Caki2 (cell line): ENCODE measurements at regions not wholly inside any gene's neighbourhood (a gene's known extent, or its start where the extent isn't known, plus 50 kb on each side); places are given as distances from the start of the nearest gene placed in this dataset.
"Not testable (repeated sequence)": the region's sequence is repeated elsewhere in the genome, so short reads cannot be mapped to it uniquely, and the experiment has no call there.

Source experiments
- DNase-seq: peaks from one replicate; pipeline ENCODE4 v3.0.0-alpha.2; 2015; ENCODE audit warnings: low read depth
- in situ Hi-C: cut with HindIII; loops from 2 replicates; pipeline ENCODE4 v1.10.0; 2016; ENCODE audit warnings: low sequenced_read_pairs, low pct_unique_long_range_greater_than_20kb, mixed read lengths

GRCh38 chr14:83556065-83556464 lies 1973.9 kb upstream of the FLRT2 start:
- in situ Hi-C loops, result no loop called here
- no peak for DNase-seq

DNA sequence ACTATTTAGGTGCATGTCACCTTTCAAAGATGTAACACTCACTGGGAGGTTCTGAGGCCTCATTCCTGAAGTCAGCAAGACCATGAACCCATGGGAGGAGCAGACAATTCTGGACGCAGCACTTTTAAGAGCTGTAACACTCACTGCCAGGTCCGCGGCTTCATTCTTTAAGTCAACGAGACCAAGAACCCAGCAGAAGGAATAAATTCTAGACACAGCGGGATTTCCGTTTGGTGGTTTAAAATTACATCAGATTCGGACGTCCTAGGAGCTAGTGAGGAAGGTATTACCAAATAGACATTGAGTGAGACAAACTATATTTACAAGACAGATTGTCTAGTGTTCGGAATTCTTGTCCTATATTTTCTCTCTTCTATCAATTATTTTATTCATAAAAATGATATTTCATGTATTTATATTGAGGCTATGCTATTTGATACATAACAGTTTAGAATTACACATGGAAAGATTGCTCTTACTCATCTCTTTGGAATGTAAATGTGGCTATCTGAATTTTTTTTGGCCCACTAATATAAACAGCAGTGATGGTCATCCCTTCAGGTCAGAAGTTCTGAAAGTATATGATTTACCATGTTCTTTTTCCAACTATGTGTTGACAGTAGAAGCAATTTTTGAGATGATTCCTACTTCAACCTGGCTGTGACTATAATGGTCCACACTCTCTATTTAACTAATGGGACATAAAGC lies 1973.0 kb upstream of the FLRT2 start:
- in situ Hi-C loops, result no loop called here
- peak; percentile 36 for DNase-seq

DNA sequence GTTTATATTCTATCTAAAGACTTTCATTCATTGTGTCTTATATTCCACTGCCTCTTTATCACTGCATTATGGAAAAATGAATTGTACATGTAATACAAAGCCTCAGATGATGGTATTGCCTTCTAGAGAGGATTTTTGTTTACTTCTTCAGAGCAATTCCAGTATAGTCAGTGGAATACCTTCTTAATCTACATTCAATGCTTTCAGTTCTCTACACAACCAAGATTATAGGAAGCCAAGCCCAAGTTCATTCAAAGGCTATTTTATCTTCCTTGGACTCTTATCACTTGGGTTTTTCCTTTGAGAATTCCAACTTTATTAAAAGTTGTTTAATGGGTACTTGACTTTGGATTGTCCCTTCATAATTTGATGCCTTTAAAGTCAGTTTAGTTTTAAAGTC lies 1971.0 kb upstream of the FLRT2 start:
- no peak for DNase-seq
- in situ Hi-C loops, result no loop called here

- in situ Hi-C loops, result no loop called here
- DNase-seq, result no peak
Measured at GRCh38 chr14:83559721-83560120, 1970.2 kb upstream of the FLRT2 start.

GRCh38 chr14:83561261-83561660 lies 1968.7 kb upstream of the FLRT2 start:
- in situ Hi-C loops, result no loop called here
- no peak for DNase-seq

- in situ Hi-C loops, result no loop called here
- no peak for DNase-seq
Measured at GRCh38 chr14:83566567-83566966, 1963.4 kb upstream of the FLRT2 start.

- in situ Hi-C loops, result no loop called here
- no peak for DNase-seq
Measured at GRCh38 chr14:83568141-83568540, 1961.8 kb upstream of the FLRT2 start.

DNA sequence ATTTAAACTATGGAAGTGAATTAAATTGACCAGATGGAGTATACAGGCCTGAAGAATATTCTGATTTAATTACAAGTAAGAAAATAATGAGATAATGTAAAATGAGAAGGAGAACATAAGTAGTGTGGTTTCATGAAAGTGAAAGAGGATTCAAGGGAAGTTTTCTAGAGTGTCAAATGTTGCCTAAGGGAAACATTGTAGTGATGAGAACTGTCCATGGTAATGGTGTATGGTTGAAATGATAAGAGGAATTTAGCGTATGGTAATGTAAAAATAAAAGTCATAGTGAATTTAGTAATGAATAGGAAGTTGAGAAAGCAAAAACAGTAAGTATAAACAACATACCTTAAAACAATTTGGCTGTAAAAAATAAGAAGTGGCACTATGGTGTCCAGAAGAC lies 1954.6 kb upstream of the FLRT2 start:
- in situ Hi-C loops, result no loop called here
- no peak for DNase-seq

DNA sequence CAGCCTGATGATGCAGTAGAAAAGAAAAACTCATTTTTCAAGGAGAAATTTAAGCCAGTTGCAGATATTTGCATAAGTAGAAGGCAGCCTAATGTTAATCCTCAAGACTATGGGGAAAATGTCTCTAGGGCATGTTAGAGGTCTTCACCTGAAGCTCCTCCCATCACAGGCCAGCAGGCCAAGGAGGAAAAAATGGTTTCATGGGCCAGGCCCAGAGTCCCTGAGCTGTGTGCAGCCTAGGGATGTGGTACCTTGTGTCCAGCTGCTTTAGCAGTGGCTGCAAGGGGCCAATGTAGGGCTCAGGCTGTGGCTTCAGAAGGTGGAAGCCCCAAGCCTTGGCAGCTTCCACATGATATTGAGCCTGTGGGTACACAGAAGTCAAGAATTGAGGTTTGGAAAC lies 1946.7 kb upstream of the FLRT2 start:
- DNase-seq, result no peak
- in situ Hi-C loops, result no loop called here

DNA sequence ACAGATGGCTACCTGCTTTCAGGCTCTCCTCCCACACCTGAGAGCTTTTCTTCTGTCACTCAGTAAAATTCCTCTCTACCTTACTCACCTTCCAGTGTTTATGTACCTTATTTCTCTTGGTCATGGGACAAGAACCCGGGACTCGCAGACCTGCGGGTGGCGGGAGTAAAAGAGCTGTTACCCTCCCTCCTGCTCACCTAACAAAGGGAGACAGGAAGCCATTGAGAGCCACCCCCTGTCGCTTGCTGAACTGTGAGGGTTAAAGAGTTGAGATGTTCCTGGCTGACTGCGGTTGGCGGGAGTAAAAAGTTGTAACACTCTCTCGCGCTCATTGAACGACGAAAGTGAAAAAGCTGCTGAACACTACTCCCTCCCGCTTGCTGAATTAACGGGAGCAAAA lies 1935.1 kb upstream of the FLRT2 start:
- in situ Hi-C loops, result no loop called here
- no peak for DNase-seq

DNA sequence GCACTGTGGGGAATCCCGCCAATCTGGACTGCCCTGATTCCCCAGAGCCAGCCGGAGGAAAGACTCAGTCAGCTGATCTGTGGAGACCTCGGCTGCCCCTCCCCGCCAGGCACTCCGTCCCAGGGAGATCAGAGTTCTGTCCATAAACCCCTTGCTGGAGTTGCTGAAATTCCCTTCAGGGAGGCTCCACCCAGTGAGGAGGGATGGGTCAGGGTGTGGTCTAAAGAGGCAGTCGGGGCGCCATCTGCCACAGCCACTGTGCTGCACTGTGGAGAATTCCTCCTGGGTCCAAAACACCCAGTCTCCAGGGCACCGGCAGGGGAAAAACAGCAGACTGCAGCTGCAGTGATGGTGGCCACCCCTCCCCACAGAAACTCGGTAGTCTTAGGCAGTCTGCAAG lies 1922.3 kb upstream of the FLRT2 start:
- in situ Hi-C loops, result no loop called here
- no peak for DNase-seq

DNA sequence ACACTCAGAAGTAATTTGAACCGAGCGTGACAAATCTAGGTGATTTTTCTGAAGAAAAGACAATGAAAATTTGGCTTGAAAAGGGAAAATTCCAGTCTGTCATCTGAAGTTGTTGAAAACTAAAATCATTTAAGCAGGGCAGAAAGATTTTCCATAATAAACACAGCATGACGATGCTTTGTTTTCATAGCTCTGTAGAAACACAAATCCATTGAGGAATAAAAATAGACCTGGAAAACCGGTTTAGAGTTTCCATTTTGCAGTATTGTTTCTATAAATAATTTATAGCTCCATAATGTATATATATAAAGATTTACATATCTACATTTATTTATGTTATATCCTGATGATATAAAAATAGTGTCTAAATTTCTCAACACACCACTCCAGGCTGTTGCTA lies 1918.5 kb upstream of the FLRT2 start:
- in situ Hi-C loops, result no loop called here
- no peak for DNase-seq

- no peak for DNase-seq
- in situ Hi-C loops, result no loop called here
Measured at GRCh38 chr14:83611906-83612390, 1918.0 kb upstream of the FLRT2 start.

GRCh38 chr14:83614956-83615355 lies 1915.0 kb upstream of the FLRT2 start:
- no peak for DNase-seq
- in situ Hi-C loops, result no loop called here

GRCh38 chr14:83624541-83624940 lies 1905.4 kb upstream of the FLRT2 start:
- DNase-seq, result no peak
- in situ Hi-C loops, result no loop called here

GRCh38 chr14:83632375-83632774 lies 1897.6 kb upstream of the FLRT2 start:
- no peak for DNase-seq
- in situ Hi-C loops, result no loop called here

- DNase-seq, result no peak
- in situ Hi-C loops, result no loop called here
Measured at GRCh38 chr14:83638748-83639504, 1891.0 kb upstream of the FLRT2 start.

DNA sequence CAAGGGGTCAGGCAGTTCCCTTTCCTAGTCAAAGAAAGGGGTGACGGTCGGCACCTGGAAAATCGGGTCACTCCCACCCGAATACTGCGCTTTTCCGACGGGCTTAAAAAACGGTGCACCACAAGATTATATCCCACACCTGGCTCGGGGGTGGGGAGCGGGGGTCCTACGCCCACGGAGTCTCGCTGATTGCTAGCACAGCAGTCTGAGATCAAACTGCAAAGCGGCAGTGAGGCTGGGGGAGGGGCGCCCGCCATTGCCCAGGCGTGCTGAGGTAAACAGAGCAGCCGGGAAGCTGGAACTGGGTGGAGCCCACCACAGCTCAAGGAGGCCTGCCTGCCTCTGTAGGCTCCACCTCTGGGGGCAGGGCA lies 1890.5 kb upstream of the FLRT2 start:
- DNase-seq, in situ Hi-C loops: not testable (repeated sequence)

DNA sequence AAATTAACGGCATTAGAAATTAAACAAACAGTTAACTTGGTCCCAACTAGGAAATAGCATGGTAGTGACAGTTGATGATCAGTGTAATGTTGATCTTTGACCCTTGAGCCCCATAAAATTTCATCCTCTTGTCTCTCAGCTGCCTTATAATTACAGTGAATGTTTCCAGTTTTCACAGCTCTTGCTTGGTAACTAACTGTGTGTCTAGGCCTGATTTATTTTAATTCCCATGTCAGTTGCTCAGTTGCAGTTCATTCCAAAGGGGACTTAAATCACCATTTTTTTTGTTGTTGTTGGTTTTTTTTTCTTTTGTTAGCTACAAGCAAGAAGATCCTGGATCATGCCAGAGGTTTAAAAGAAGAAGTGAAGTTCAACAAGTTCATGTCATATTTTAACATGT lies 1883.7 kb upstream of the FLRT2 start:
- in situ Hi-C loops, result no loop called here
- DNase-seq, result no peak

DNA sequence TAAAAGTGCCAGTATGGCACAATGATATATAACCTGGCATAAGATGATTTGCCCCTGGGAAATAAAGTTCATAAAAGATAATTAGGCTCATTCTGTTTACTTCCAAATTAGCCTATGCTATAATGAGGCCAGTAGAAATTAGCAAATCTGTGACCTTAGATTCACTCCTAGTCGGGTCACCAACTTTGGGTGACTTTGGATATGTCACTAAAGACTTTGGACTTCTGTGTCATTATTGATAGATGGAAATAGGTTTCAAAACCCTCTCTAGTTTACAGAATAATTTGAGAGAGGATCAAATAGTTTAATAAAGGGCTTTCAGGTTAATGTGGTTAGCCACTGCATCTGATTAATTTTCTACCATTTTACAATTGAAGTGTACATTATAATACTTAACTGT lies 1869.3 kb upstream of the FLRT2 start:
- in situ Hi-C loops, result no loop called here
- no peak for DNase-seq
